ENCODE measurements at regions not wholly inside any gene's neighbourhood (a gene's known extent, or its start where the extent isn't known, plus 50 kb on each side); places are given as distances from the start of the nearest gene placed in this dataset.

GRCh38 chr6:167682125-167682524 lies 144.6 kb upstream of the AFDN start:
- Histone ChIP-seq H3K4me1 (ENCODE audit: control insufficient read depth, insufficient read depth, low read length) (0 out of 2 replicates have a peak, but pooled peaks cover 3% of the 10 kb centered on the region), H3K36me3 (ENCODE audit: control insufficient read depth in 2 of 2, insufficient read depth in 1 of 2, low read length in 2 of 2) (no peaks in the 10 kb centered on the region), H3K27ac (ENCODE audit: extremely low read depth, low read depth, low read length) (no peak overlapping the region), H3K9me3 (ENCODE audit: control insufficient read depth, insufficient read depth, low read depth, low read length) (no peaks in the 10 kb centered on the region), H3K4me3 (ENCODE audit: low read depth, low read length) (no peak overlapping the region)
- no peak for TF ChIP-seq ZNF157 (tag by site-specific recombination; IDR thresholded peaks at IDR 0.05)
- no peak for TF ChIP-seq ZNF266 (tag by site-specific recombination; IDR thresholded peaks at IDR 0.05; ENCODE audit: low read depth)
- TF ChIP-seq ZSCAN5A (tag by site-specific recombination; IDR thresholded peaks at IDR 0.05) = no peak
- no peak for TF ChIP-seq ZBTB6 (tag by site-specific recombination; IDR thresholded peaks at IDR 0.05)
- TF ChIP-seq ZNF155 (tag by site-specific recombination; IDR thresholded peaks at IDR 0.05) = no peak
- no peak for TF ChIP-seq ZNF639 (tag by site-specific recombination; IDR thresholded peaks at IDR 0.05)
- no peak for TF ChIP-seq ZNF513 (tag by site-specific recombination; IDR thresholded peaks at IDR 0.05)
- TF ChIP-seq ZNF302 (tag by site-specific recombination; IDR thresholded peaks at IDR 0.05; ENCODE audit: low read depth) = no peak
- TF ChIP-seq, protein P1, sequence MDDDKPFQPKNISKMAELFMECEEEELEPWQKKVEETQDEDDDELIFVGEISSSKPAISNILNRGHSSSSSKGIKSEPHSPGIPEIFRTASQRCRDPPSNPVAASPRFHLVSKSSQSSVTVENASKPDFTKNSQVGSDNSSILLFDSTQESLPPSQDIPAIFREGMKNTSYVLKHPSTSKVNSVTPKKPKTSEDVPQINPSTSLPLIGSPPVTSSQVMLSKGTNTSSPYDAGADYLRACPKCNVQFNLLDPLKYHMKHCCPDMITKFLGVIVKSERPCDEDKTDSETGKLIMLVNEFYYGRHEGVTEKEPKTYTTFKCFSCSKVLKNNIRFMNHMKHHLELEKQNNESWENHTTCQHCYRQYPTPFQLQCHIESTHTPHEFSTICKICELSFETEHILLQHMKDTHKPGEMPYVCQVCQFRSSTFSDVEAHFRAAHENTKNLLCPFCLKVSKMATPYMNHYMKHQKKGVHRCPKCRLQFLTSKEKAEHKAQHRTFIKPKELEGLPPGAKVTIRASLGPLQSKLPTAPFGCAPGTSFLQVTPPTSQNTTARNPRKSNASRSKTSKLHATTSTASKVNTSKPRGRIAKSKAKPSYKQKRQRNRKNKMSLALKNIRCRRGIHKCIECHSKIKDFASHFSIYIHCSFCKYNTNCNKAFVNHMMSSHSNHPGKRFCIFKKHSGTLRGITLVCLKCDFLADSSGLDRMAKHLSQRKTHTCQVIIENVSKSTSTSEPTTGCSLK (tag by site-specific recombination; IDR thresholded peaks at IDR 0.05) = no peak
- TF ChIP-seq RBAK (tag by site-specific recombination; IDR thresholded peaks at IDR 0.05) = no peak
- TF ChIP-seq, protein P2, sequence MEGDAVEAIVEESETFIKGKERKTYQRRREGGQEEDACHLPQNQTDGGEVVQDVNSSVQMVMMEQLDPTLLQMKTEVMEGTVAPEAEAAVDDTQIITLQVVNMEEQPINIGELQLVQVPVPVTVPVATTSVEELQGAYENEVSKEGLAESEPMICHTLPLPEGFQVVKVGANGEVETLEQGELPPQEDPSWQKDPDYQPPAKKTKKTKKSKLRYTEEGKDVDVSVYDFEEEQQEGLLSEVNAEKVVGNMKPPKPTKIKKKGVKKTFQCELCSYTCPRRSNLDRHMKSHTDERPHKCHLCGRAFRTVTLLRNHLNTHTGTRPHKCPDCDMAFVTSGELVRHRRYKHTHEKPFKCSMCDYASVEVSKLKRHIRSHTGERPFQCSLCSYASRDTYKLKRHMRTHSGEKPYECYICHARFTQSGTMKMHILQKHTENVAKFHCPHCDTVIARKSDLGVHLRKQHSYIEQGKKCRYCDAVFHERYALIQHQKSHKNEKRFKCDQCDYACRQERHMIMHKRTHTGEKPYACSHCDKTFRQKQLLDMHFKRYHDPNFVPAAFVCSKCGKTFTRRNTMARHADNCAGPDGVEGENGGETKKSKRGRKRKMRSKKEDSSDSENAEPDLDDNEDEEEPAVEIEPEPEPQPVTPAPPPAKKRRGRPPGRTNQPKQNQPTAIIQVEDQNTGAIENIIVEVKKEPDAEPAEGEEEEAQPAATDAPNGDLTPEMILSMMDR (tag by site-specific recombination; IDR thresholded peaks at IDR 0.05) = no peak
- TF ChIP-seq ZNF335 (tag by site-specific recombination; conservative IDR thresholded peaks at IDR 0.05) = no peak
- TF ChIP-seq ZNF654 (tag by site-specific recombination; IDR thresholded peaks at IDR 0.05; ENCODE audit: low read depth) = no peak
- no peak for TF ChIP-seq SCRT1 (tag by site-specific recombination; IDR thresholded peaks at IDR 0.05; ENCODE audit: borderline replicate concordance)
- TF ChIP-seq OSR2 (tag by site-specific recombination; IDR thresholded peaks at IDR 0.05) = no peak
- TF ChIP-seq ZNF426 (tag by site-specific recombination; IDR thresholded peaks at IDR 0.05) = no peak
- TF ChIP-seq ZNF48 (tag by site-specific recombination; IDR thresholded peaks at IDR 0.05) = no peak
- no peak for TF ChIP-seq ZNF202 (tag by site-specific recombination; IDR thresholded peaks at IDR 0.05; ENCODE audit: borderline replicate concordance)
- TF ChIP-seq ZNF558 (tag by site-specific recombination; IDR thresholded peaks at IDR 0.05) = no peak
- POLR2A ChIA-PET = interaction anchor here (0.5 kb wide), 1 partner anchor 183 kb away, joined by 3 read pairs; no protein-coding TSS in a partner anchor
- CTCF ChIA-PET = interaction anchor here (0.6 kb wide), 1 partner anchor 45 kb away, joined by 3 read pairs; no protein-coding TSS in a partner anchor
